ENCODE measurements at regions not wholly inside any gene's neighbourhood (a gene's known extent, or its start where the extent isn't known, plus 50 kb on each side); places are given as distances from the start of the nearest gene placed in this dataset.

- no peak for DNase-seq
These were observed 310.6 kb downstream of the PABPC4L start for GRCh38 chr4:133891011-133891410.

- DNase-seq: no peak
These were observed 313.9 kb downstream of the PABPC4L start for GRCh38 chr4:133887723-133888122.

GRCh38 chr4:133869486-133869885 lies 332.1 kb downstream of the PABPC4L start:
- no peak for DNase-seq

- DNase-seq: no peak
These were observed 332.7 kb downstream of the PABPC4L start for GRCh38 chr4:133868856-133869255.

- no peak for DNase-seq
These were observed 335.3 kb downstream of the PABPC4L start for GRCh38 chr4:133866328-133866699.

GRCh38 chr4:133865612-133866327 lies 335.8 kb downstream of the PABPC4L start:
- DNase-seq: no peak

GRCh38 chr4:133863153-133863552 lies 338.4 kb downstream of the PABPC4L start:
- DNase-seq: no peak

GRCh38 chr4:133856731-133857355 lies 344.7 kb downstream of the PABPC4L start:
- DNase-seq: no peak

- no peak for DNase-seq
These were observed 346.6 kb downstream of the PABPC4L start for GRCh38 chr4:133855001-133855400.

GRCh38 chr4:133839326-133839725 lies 362.3 kb downstream of the PABPC4L start:
- DNase-seq: no peak

GRCh38 chr4:133823177-133823576 lies 378.4 kb downstream of the PABPC4L start:
- DNase-seq: no peak

- DNase-seq: no peak
These were observed 388.6 kb downstream of the PABPC4L start for GRCh38 chr4:133812954-133813353.

- no peak for DNase-seq
These were observed 389.4 kb downstream of the PABPC4L start for GRCh38 chr4:133812236-133812635.

GRCh38 chr4:133808151-133808550 lies 393.4 kb downstream of the PABPC4L start:
- DNase-seq: no peak

GRCh38 chr4:133803341-133803740 lies 398.2 kb downstream of the PABPC4L start:
- DNase-seq: no peak

- DNase-seq: no peak
These were observed 399.0 kb downstream of the PABPC4L start for GRCh38 chr4:133802359-133803140.

- DNase-seq: no peak
These were observed 399.7 kb downstream of the PABPC4L start for GRCh38 chr4:133801883-133802282.

GRCh38 chr4:133800966-133801365 lies 400.6 kb downstream of the PABPC4L start:
- no peak for DNase-seq

- DNase-seq: no peak
These were observed 401.8 kb downstream of the PABPC4L start for GRCh38 chr4:133799717-133800315.

- DNase-seq: no peak
These were observed 423.9 kb downstream of the PABPC4L start for GRCh38 chr4:133777661-133778060.

- no peak for DNase-seq
These were observed 424.6 kb downstream of the PABPC4L start for GRCh38 chr4:133776961-133777360.

GRCh38 chr4:133776503-133776902 lies 425.1 kb downstream of the PABPC4L start:
- DNase-seq: no peak
